ENCODE measurements at regions not wholly inside any gene's neighbourhood (a gene's known extent, or its start where the extent isn't known, plus 50 kb on each side); places are given as distances from the start of the nearest gene placed in this dataset.

DNA sequence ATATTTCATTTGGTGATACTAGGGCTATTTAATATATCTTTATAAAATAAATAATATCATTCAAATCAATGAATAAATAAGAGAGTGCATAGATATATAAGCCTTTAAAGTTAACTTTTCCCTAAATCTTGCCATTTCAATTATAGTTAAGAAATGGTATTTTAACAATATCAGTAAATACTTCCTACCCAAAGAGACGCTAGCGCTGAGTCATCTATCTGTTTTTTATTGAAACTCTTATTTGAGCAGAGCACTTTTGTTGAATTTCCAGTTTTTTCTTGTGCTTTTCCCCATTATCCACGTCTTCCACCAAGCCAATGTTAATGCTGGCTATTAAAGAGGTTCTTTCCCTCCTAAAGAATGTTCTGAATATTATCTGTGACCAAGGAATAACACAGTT is 639.3 kb downstream of the DSC3 start:
- TF ChIP-seq CTCF (conservative IDR thresholded peaks at IDR 0.05 in 1 of 2, IDR thresholded peaks at IDR 0.05 in 1 of 2; ENCODE audit: low read depth in 1 of 2, low read length in 2 of 2), result no peak
- TF ChIP-seq EZH2 (IDR thresholded peaks at IDR 0.05; ENCODE audit: low read length, missing control alignments), result no peak

Data from fibroblast of lung (primary cell).